HG03196 (cell line): ENCODE measurements at regions not wholly inside any gene's neighbourhood (a gene's known extent, or its start where the extent isn't known, plus 50 kb on each side); places are given as distances from the start of the nearest gene placed in this dataset.

Source experiments
- ATAC-seq: cut with Tn5 transposase; IDR thresholded peaks from one replicate; pipeline ENCODE4 v1.9.1; 2021; ENCODE audit not compliant: unreplicated experiment

DNA sequence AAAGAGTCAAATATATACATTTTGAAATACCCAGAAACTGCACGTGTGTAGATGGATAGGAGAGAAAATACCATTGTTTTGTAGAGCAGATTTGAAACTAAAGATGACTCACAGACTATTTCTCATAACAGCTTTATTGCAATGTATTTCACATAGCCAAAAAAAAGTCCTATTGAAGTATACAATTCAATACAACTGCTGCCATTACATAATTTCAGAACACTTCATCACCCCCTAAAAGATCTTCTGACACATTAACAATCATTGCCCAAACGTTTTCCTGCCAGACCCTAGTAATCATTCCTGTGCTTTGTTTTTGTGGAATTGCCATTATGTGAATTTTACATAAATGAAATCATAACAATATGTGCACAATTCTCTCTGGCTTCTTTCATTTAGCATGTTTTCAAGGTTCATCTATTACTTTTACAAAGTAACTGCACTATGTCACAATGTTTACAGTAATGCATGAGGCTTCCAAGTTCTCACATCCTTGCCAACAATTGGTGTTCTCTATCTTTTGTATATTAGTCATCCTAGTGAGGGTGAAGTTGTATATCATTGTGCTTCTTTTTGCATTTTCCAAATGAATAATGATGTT lies 378.6 kb upstream of the CWC22 start:
- ATAC-seq: no peak

DNA sequence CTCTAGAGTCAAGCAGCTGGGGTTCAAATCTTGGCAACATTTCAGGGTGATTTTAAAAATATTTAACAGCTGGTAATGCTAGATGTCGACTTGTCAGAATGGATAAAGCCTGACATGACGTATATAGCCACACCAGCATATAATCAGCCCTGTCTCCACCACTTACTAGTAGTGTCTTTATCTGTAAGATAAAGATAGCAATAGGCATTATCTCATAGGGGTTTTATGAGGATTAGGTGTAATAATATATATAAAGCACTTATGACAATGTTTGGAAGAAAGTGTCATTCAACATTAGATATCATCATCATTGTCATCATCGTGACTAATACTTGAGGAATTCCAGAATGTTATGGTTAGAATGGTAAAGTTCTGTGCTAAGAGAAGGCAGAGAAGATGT lies 369.0 kb upstream of the CWC22 start:
- ATAC-seq: no peak

DNA sequence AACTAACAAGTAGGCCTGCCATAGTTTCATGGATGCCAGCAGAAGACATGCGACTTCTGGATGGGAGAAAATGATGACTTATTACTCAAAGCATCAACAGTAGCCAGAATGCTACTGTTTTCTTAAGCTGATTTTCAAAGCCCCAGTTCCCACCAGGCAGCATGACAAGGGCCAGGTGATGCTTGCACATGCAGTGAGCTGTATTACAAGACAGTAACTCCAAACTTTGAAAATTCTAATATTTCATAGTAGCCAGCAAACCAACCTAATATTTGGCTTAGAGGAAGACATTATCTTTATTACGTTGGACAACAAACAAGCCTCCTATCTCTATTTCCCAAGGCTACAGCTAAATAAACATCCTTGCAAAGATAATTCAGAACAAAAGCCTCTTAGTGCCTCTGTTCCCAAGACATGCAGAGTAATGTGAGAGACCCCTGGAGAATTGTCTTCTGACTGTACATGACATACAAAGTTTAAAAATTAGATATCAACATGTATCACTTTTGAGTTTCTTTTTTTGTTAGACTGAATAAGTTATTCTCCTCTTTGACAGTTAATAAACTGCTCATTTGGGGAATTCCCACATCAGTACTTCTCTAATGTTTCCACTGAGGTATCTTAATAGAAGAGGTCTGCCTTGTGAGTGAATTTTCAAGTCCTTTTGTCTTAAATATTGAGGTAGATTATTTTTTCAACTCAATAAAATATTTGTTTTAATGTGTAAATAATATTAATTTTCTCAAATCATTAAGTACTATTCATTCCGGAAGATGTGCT lies 367.6 kb upstream of the CWC22 start:
- ATAC-seq: no peak

DNA sequence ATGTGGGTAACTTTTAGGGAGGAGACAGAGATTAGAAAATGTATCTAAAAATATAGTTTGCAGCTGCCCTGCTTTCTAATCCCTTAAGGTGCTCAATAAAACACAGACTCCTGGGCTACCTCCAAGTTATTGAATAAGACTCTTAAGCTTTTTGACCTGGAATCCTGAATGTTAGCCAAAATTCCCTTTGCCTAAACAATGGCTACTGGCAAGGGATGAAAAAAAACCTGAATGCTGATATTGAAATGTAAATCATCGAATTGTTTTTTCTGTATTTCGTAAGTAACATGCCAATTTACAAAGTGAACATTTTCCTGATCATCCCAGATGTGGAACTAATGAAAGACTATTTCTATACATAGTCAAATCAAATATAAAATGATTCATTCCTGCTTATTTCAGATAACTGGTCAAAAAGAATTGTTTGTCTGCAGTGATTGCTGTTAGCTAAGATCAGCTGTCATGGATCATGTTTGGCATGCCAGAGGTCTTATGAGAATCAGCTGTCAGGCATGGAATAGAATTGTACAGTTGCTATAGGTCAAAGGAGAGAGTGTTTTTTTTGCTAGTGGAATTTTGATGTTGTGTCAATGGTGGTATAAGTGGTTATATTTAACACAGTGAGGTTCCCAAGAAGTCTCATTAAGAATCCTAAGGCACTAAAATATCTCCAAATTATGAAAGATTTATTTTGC lies 363.6 kb upstream of the CWC22 start:
- ATAC-seq: no peak

DNA sequence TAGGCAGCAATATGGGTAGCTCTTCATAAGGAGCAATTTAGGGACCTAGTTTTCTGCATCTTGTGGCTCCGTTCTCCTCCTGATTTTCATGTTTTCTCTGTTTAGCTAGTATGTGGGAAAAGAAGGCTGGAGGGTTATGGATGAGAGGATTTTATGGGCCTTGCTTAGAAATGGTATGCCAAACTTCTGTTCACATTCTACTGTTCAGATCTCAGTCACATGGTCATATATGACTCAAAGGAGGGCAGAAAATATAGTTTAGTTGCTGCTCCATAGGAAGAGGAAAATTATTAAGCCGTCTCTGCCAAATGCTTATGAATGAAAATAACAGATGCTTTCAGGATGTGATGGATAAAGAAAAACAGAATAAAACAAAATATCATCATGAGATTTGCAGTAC lies 361.8 kb upstream of the CWC22 start:
- no peak for ATAC-seq

DNA sequence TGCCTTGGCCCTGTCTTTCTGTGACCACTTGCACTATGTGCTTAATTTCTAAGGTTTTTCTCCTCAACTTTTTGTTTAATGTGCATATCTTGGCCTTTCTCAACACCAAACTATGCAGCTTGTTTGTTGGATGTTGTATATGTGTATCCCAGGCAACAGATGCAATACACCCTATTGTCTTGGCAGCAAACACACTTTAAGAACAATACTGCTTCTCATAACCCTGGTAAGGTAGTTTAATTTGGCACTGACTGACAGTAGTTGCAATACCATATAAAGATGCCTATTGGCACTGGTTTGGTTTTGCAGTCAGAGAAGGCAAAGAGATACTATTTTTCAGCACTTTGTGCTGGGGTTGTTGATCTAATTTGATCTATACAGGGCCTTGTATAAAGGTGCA lies 360.7 kb upstream of the CWC22 start:
- ATAC-seq: no peak

DNA sequence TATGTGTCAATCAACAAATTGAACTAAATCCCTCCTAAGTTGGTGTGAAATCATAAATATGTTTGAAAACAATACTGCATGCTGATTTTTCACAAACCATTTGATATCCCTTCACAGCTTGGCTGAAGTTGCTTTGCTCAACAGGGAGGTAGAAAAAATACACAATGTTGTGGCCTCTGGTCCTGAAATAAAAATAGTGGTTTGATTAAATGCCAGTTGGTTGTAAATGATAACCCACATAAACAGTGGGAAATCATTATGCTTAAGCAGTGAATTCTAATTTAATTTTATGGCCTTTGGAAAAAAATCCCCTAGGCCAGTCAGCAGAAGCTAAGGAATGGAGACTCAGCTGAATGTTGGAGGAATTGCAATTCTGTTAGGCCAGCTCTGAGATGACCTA lies 359.4 kb upstream of the CWC22 start:
- ATAC-seq: no peak

DNA sequence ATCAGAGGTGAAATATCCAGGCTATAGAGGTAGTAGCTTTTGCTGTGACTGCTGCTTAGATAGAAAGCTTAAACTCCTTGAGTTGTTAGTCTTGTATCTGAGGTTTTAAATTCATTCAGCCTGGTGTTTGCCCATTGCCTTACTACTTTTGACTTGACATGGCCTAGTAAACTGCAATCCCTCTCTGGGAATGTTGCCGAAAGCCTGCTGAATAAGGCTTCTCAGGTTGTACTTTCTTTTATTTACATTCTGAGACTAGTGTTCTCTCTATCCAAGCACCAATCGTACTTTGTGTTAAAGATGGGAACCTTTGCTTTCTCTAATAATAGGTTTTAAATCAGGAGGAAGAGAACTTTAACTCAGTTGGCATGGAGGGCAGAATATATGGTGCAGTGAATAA lies 357.6 kb upstream of the CWC22 start:
- no peak for ATAC-seq

DNA sequence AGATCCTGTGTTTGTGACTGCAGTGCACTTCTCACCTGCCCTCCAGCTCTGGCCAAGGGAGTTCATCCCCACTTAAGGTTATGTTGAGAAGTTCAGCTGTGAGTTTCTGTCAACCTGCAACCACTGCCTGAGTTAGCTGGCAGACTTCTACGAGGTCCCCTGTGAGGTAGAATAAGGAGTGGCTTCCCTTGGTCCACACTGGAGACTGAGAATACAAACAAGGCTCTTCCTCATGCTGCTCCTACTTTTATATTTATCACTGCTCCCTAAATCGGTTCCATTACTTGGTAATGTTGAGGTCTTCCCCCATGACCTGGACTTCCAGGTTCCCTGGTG lies 353.2 kb upstream of the CWC22 start:
- ATAC-seq: peak; percentile 36

DNA sequence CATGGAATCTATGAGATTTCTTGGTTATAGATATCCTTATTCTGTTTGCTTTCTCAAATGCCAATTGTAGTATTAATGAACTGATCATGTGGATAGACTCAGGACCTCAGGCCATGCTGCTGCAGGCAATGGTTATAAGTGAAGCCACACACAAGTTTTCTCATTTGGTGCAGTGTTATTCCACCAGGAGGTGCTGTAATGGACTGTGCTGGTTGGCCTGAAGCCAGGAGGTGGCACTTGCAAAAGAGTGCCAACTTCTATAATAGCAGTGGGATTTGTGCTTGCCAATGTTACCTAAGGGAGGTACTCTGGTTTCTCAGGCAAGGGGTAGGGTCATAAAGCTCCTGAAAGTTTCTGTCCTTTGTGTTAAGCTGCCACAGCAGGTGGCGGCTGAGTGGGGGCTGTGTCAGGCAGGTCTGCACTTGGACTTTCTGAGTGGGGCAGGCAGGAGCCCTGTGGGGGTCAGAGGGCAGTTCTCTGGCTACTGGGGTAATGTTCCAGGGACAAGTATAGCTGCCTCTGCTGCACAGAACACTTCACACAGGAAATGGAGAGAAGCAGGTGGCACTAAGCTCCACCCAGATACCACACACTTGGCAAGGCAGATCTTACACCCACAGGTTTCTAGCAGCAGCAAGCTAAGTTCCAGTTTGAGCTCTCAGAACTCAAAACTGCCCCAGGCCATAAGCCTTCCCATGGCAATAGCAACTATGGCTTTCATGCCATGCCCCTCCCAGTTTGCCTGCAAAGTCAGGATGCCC lies 352.6 kb upstream of the CWC22 start:
- peak; percentile 97 for ATAC-seq

DNA sequence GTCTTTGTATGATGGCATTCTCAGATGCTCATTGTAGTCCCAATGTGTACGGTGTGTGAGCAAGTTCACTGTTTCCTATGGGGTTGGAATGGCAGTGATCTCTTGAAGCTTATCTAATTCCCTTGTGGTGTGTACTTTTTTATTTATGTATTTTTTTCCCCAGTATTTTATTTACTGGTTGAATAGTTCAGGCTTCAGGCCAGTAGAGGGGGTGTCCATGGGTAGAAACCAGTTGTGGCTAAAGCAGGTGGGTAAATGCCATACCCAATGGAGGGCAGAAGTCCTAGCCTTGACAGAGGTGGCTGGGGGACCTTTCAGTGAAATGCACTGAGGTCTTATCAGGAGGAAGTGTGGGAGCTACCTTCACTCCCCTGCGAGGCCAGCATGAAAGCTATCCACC lies 351.4 kb upstream of the CWC22 start:
- no peak for ATAC-seq

DNA sequence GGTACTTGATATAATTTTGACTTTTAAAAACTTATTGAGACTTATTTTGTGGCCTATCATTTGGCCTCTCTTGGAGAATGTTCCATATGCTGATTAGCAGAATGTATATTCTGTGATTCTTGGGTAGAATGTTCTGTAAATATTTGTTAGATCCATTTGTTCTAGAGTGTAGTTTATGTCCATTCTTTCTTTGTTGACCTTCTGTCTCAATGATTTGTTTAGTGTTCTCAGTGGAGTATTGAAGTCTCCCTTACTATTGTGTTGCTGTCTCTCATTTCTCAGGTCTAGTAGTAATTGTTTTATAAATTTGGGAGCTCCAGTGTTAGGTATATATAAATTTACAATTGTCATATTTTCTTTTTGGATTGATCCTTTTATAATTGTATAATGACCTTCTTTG lies 349.6 kb upstream of the CWC22 start:
- no peak for ATAC-seq

DNA sequence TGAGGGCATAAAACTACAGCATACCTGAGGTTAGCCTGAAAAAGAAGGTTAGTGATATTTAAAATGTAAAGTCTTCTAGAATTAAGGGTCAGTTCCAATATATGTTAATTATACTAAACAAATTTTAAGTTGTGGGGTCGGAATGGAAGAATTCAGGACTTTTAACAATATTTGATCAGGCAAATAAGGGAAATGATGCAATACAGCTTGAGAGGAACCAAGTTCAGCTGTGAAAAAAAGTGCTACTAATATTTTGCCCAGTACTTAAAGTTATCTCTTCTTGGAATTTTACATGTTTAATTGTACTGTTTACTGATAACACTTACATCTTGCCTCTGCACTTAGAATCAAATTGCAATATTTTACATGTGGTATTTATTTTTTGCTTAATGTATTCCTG lies 345.5 kb upstream of the CWC22 start:
- no peak for ATAC-seq

DNA sequence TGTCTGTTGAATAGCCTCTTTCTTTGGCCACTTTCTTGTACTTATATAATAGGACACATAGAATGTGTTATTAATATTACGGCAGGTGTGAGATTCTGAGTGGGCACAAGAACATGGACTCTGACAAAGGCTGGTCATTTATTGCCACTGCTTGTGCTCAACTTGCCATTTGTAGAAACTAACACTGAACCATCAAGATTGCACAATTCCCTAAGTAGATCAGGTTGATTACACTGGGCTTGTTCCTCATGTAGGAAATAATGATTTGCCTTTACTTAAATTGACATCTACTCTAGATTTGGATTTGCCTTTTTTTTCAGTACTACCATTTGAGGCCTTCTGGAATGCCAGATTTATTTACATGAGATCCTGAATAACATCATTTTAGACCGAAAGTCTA lies 342.7 kb upstream of the CWC22 start:
- ATAC-seq: no peak

DNA sequence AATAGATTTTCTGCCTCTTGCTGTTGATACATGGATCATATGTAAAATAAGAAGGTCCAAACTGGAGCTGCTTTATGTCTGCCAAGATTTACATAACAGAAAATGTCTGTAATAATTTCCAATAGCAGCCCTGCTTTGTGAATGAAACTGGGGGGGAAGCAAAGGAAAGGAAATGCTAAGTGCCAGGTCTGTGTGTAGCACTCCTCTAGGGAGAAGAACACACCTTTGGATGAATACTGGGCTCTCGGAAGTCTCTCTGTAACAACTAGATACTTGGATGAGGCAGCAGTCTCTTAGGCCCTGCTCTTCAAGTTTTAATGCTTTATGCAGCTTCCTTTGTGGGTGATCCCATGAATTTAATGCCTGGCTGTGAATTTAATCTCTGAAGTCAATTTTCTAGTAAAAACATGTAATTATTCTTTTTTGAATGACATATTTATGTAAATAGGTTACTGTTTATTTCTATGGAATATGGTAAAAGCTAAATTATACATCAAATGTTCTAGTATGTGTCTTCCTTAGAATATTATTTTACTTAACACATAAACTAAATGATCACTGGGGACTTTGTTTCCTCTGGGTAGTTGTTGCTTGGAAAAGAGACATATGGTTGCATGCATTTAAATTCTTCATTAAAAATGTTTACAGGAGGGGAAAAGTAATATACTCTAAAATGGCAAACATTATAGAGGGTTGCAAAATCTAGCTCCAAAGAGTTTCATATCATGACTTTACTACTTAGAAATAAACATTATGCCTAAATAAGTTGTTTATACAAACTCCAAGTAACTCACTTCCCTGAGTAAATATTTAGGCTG lies 336.6 kb upstream of the CWC22 start:
- ATAC-seq: no peak

DNA sequence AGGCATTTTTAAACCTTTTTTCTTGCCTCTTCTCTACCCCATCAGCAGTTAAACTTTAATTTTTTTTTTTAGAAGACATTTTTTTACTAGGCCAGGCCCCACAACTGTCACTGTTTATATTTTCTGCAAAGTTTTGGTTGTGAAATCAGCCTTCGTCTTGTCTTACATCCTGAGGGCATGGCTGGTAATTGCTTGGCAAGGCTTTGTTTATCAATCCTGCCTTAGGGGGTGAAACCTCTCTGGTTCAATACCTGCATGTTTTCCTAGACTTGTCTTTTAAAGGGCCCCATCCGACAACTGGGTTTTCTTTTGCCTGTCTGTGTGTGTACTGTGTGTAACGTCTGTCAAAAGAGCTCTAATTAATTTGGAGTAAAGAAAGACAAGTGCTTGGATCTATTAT lies 330.0 kb upstream of the CWC22 start:
- no peak for ATAC-seq

DNA sequence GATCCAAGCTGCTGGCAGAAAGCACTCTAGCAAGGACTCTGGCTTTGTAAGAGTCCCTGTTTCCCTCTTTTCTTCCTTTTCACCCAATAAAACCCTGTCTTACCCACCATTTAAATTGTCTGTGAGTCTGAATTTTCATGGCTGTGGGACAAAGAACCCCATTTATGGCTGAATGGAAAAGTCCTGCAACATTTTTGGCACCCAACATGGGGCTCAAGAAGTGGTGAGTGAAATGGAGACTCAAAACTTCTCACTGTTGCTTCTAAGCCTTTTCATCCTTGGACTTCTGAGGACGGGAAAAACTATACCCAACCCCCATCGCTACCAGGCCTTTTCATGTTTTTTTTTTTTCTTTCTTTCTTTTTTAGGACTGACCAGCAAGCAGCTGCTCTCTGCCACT lies 329.5 kb upstream of the CWC22 start:
- ATAC-seq: no peak

DNA sequence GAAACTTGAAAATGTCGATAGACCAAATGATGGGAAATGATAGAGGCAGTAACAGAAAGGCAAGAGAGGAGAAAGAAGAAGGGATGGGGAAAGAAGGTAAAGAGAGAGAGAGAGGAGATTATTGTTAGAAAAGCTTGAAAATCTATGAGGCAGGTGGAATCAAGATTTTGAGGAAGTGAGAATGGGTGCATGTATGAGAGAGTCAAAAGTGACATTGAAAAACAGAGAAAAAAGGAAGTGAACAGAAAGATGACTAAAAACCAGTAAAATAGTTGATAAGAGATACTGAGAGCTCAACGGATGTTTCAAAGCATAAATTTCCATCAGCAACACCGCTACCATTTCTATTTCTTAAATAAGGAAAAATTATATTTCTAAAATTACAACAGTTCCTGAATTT lies 327.4 kb upstream of the CWC22 start:
- peak; percentile 98 for ATAC-seq

DNA sequence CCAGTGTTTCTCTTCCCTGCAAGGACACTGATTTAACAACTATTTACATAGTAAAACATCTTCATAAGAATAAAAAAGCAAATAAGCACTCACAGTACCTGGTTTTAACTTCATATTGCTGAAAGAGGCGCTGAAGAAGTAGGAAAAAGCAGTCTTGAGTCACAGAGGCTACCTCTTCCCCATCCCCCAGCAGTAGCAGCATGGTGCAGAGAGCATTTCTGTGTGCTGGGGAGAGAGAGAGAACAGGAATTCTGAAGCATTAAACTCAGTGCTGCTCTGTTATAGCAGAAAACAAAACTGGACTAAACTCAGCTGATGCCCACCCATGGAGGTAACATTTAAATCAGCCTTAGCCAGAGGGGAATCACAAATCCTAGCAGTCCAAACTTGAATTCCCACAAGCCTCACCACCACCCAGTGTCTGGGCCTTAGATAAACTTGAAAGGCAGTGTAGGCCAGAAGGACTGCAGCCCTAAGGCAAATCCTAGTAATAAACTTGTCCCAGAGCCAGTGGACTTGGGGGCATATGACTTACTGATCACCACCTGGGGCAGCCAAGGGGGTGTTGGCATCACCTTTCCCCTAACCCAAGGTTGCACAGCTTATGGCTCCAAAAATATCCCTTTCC lies 321.8 kb upstream of the CWC22 start:
- no peak for ATAC-seq

DNA sequence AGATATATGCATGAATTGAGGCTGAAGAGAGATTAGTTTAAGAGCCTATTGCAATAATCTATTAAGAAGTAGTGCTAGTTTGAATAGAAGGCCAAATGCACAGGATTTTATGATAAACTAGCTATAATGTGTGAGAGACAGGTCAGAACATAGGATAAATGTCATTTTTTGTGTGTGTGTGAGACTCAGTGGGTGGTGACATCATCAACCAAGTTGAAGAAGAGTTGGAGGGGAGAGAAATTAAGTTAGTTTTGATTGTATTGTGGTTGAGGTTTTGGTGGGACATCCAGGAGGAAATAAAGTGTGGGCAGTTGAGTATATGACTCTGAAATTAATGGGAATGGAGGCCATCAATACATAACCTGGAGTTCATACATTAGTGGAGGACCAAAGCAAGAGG lies 320.1 kb upstream of the CWC22 start:
- no peak for ATAC-seq
